Central memory CD8-positive, alpha-beta T cell (primary cell): ENCODE measurements at regions not wholly inside any gene's neighbourhood (a gene's known extent, or its start where the extent isn't known, plus 50 kb on each side); places are given as distances from the start of the nearest gene placed in this dataset.
A peak's percentile ranks its signal among the peaks of the same experiment; 100 is the strongest.

Experiments used
- ATAC-seq: fragments of 150-1000 bp; cut with Tn5 transposase; replicated peaks from 2 replicates; pipeline ENCODE4 v1.10.0; 2022; ENCODE audit warnings: mild to moderate bottlenecking, moderate FRiP score, moderate number of reproducible peaks; ENCODE audit not compliant: poor library complexity, severe bottlenecking; ENCODE audit errors: extremely low read depth
- DNase-seq, 2 donors: peaks; one replicate each; pipeline ENCODE4 v3.0.0; 2021; ENCODE audit warnings: low spot score in 2 of 2
- H3K27ac Mint-ChIP-seq: one replicate; pipeline ENCODE4 v1.8.0; 2022; ENCODE audit warnings: low read depth, mild to moderate bottlenecking, moderate library complexity, mixed read lengths
- H3K27me3 Mint-ChIP-seq: one replicate; pipeline ENCODE4 v1.8.0; 2022; ENCODE audit warnings: mixed read lengths
- H3K36me3 Mint-ChIP-seq: one replicate; pipeline ENCODE4 v1.8.0; 2022; ENCODE audit warnings: mild to moderate bottlenecking, moderate library complexity, mixed read lengths; ENCODE audit not compliant: insufficient read depth
- H3K4me1 Mint-ChIP-seq: one replicate; pipeline ENCODE4 v1.8.0; 2022; ENCODE audit warnings: mixed read lengths
- H3K4me3 Mint-ChIP-seq: one replicate; pipeline ENCODE4 v1.8.0; 2022; ENCODE audit warnings: mild to moderate bottlenecking, moderate library complexity, mixed read lengths
- H3K9me3 Mint-ChIP-seq: one replicate; pipeline ENCODE4 v1.8.0; 2022; ENCODE audit warnings: mixed read lengths

- Mint-ChIP-seq H3K4me1 (peaks cover 53% of the 10 kb centered on the region), H3K4me3 (peak overlapping the region; percentile 52), H3K27me3 (no peaks in the 10 kb centered on the region), H3K9me3 (peaks cover under 1% of the 10 kb centered on the region), H3K27ac (peak overlapping the region; percentile 90), H3K36me3 (peaks cover 6% of the 10 kb centered on the region)
- DNase-seq (no peak), ATAC-seq (peak; percentile 45)
Measured at GRCh38 chr18:78642296-78642951, 337.2 kb upstream of the SALL3 start.

- ATAC-seq (peak; percentile 86), DNase-seq (peak in 1 of 2 donors; percentile 31)
- Mint-ChIP-seq H3K9me3 (peaks cover 6% of the 10 kb centered on the region), H3K27ac (peak overlapping the region; percentile 90), H3K27me3 (no peaks in the 10 kb centered on the region), H3K4me1 (peaks cover 59% of the 10 kb centered on the region), H3K36me3 (peaks cover 6% of the 10 kb centered on the region), H3K4me3 (peak overlapping the region; percentile 52)
Measured at GRCh38 chr18:78643004-78643403, 336.6 kb upstream of the SALL3 start.

DNA sequence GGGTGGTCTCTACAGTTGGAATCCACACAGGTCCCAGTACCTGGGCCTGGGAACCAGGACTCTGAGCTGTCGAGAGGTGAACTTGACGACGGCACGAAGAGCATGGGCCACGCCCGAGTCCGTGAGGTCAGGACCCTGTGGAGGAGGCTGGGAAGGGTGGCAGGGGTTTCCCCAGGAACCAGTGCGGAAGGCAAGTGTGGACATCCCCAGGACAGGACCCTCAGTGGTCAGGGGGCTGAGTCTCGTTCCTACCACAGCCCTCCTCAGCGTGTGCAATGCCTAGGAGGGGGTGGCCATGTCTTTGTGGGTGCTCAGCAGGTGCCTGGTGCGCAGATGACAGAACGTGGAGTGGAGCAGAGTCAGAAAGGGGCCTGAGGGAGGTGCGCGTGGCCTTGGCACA, 335.6 kb upstream of the SALL3 start:
- no peak overlapping the region for H3K4me3 Mint-ChIP-seq
- peaks cover 64% of the 10 kb centered on the region for H3K4me1 Mint-ChIP-seq
- DNase-seq (no peak), ATAC-seq (no peak)
- H3K27me3 Mint-ChIP-seq: no peaks in the 10 kb centered on the region
- peaks cover 10% of the 10 kb centered on the region for H3K9me3 Mint-ChIP-seq
- peaks cover 3% of the 10 kb centered on the region for H3K36me3 Mint-ChIP-seq
- H3K27ac Mint-ChIP-seq: peak overlapping the region; percentile 90

DNA sequence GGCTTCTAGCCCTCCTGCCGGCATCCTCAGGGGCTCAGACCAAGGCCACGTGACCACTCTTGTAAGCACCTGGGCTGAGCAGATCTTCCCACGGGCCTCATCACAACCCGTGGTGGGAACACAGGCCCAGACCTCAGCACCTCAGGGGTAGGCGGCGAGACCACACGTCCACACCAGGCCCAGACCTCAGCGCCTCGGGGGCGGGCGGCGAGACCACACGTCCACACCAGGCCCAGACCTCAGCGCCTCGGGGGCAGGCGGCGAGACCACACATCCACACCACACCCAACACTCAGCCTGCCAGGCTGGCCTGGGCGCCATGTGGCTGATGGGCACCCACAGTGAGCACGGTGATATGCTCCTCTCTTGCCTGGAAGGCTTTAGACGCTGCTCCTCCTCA, 334.4 kb upstream of the SALL3 start:
- DNase-seq (no peak), ATAC-seq (no peak)
- peaks cover 10% of the 10 kb centered on the region for H3K9me3 Mint-ChIP-seq
- H3K36me3 Mint-ChIP-seq: peaks cover 2% of the 10 kb centered on the region
- H3K4me3 Mint-ChIP-seq: no peak overlapping the region
- H3K27ac Mint-ChIP-seq: no peak overlapping the region
- peaks cover 57% of the 10 kb centered on the region for H3K4me1 Mint-ChIP-seq
- no peaks in the 10 kb centered on the region for H3K27me3 Mint-ChIP-seq

- Mint-ChIP-seq H3K36me3 (no peaks in the 10 kb centered on the region), H3K4me3 (peak overlapping the region; percentile 57), H3K4me1 (peaks cover 44% of the 10 kb centered on the region), H3K27ac (peak overlapping the region; percentile 78), H3K9me3 (peaks cover 10% of the 10 kb centered on the region), H3K27me3 (no peaks in the 10 kb centered on the region)
- ATAC-seq (no peak), DNase-seq (no peak)
Measured at GRCh38 chr18:78647018-78647417, 332.6 kb upstream of the SALL3 start.

DNA sequence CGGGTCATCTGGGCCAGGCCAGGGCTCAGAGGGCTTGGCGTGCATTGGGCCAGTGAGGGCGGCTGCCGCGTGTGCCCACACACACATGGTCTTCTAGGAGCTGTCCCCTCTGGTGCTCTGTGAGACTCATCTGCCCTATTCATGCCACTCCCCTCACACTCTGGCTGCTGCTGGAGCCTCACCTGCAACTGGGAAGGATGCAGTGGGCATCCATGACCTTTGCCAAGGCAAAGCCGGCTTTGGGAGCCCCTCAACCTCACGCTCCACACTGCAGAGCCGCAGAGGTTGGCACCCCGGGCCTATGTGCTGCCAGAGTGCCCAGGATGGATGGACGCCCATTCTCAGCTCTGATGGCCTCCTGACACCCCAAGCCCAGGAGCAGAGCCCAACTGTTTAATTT, 330.2 kb upstream of the SALL3 start:
- Mint-ChIP-seq H3K27me3 (no peaks in the 10 kb centered on the region), H3K4me3 (no peak overlapping the region), H3K9me3 (peaks cover 14% of the 10 kb centered on the region), H3K4me1 (peaks cover 26% of the 10 kb centered on the region), H3K27ac (no peak overlapping the region), H3K36me3 (no peaks in the 10 kb centered on the region)
- ATAC-seq (no peak), DNase-seq (no peak)

GRCh38 chr18:78650926-78651325, 328.7 kb upstream of the SALL3 start:
- H3K27ac Mint-ChIP-seq: no peak overlapping the region
- H3K9me3 Mint-ChIP-seq: peaks cover 14% of the 10 kb centered on the region
- H3K4me1 Mint-ChIP-seq: peaks cover 26% of the 10 kb centered on the region
- no peak overlapping the region for H3K4me3 Mint-ChIP-seq
- H3K36me3 Mint-ChIP-seq: no peaks in the 10 kb centered on the region
- ATAC-seq: no peak
- no peaks in the 10 kb centered on the region for H3K27me3 Mint-ChIP-seq
- no peak for DNase-seq

DNA sequence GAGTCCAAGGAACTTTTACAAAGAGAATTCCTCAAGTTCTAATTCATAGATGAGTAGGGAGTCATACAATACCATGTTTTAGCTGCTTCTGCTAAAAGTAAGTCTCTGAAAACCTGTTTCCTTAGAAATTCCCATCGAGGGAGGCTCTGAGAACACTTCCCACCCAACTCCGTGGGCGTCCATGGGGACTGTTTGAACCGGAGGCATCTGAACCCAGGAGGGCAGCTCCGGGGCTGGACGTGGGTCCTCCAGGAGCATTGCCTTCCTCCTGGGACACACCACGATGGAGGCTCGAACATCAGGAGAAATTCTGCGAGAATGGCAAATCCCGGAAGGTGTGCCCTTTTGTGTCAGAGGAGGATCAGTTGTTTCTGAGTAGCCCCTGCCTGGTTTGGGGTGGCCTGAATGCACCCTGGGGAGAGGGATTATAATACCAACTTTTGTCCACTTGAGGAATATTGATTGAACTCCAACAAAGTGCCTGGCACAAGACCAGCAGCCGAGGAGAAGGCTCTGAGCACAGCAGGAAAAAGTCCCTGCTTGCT, 327.5 kb upstream of the SALL3 start:
- Mint-ChIP-seq H3K27me3 (no peaks in the 10 kb centered on the region), H3K4me3 (no peak overlapping the region), H3K4me1 (peaks cover 14% of the 10 kb centered on the region), H3K36me3 (no peaks in the 10 kb centered on the region), H3K9me3 (peaks cover 14% of the 10 kb centered on the region), H3K27ac (no peak overlapping the region)
- ATAC-seq (no peak), DNase-seq (no peak)

GRCh38 chr18:78655921-78656320, 323.7 kb upstream of the SALL3 start:
- no peak overlapping the region for H3K27ac Mint-ChIP-seq
- no peak for ATAC-seq

DNA sequence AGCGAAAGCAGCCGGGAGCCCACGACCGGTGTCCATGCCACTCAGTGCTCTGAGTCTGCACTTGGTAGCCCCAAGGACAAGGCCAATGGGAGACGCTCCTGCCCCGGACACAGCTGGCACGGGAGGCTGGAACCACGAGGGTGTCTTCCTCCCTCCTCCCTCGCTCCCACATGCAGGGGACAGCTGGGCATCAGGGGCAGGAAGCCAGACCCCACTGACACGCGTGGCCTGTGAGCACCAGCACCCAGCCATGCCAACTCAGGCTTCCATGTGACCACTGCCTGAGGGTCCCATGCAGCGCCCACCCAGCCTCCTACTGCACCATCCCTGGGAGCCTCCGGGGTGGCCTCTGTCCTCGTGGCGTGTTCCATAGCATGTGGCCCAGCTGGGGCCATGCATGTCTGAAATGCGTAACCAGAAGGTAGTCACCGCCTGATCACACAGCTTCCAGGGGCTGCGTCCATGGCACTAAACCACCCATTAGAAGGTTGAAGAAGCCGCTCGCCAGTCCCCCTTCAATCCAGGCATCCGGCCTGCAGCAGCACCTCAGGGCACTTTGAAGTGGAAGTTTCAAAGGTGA, 323.2 kb upstream of the SALL3 start:
- no peak overlapping the region for H3K27ac Mint-ChIP-seq
- no peak overlapping the region for H3K4me3 Mint-ChIP-seq
- no peak for ATAC-seq
- DNase-seq: no peak
- H3K4me1 Mint-ChIP-seq: no peaks in the 10 kb centered on the region
- H3K9me3 Mint-ChIP-seq: peaks cover 4% of the 10 kb centered on the region
- H3K27me3 Mint-ChIP-seq: peaks cover 13% of the 10 kb centered on the region
- H3K36me3 Mint-ChIP-seq: no peaks in the 10 kb centered on the region

More at GRCh38 chr18:78655921-78656320, 323.7 kb upstream of the SALL3 start:
- H3K4me1 Mint-ChIP-seq: no peaks in the 10 kb centered on the region
- H3K27me3 Mint-ChIP-seq: peaks cover 10% of the 10 kb centered on the region
- H3K9me3 Mint-ChIP-seq: peaks cover 4% of the 10 kb centered on the region
- DNase-seq: no peak
- no peaks in the 10 kb centered on the region for H3K36me3 Mint-ChIP-seq
- no peak overlapping the region for H3K4me3 Mint-ChIP-seq

DNA sequence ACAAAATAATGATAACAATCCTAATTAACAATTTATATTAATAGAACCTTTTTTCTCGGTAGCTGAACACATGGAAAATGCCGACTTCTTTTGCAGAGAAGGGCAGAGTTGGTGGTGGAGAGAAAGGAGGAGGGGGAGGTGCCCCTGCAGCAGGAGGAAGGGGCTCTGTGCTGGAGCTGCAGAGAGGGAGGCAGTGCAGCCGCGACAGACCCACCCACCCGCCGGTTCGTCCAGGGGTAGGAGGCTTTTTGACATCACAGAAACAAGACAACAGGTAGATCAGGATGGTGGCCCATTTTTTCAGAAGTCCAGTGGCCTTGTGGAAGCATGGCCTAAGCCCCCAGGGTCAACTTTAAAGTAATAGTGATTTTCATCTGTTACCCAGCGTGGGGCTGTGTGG, 321.1 kb upstream of the SALL3 start:
- DNase-seq (no peak), ATAC-seq (no peak)
- Mint-ChIP-seq H3K36me3 (no peaks in the 10 kb centered on the region), H3K9me3 (no peaks in the 10 kb centered on the region), H3K27ac (no peak overlapping the region), H3K4me3 (no peak overlapping the region), H3K4me1 (no peaks in the 10 kb centered on the region), H3K27me3 (peaks cover 13% of the 10 kb centered on the region)

DNA sequence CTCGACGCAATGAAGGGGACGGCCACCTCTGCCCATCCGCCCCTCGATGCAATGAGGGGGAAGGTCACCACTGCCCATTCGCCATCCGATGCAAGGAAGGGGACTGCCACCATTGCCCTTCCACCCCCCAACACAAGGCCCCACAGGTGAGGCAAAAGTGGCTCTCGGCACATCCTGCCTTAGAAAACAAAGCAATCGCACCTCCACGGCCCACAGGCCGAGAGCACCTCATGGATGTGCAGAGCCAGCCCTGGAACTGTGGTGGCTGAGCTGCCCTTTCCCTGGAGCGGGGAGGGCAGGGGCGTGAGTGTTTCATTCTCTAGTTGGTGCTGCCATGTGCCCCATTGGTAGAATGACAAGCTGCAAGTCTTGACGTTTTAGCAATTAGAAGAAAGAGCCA, 320.6 kb upstream of the SALL3 start:
- H3K4me3 Mint-ChIP-seq: no peak overlapping the region
- ATAC-seq: no peak
- peaks cover 13% of the 10 kb centered on the region for H3K27me3 Mint-ChIP-seq
- no peaks in the 10 kb centered on the region for H3K4me1 Mint-ChIP-seq
- no peaks in the 10 kb centered on the region for H3K36me3 Mint-ChIP-seq
- H3K27ac Mint-ChIP-seq: no peak overlapping the region
- DNase-seq: no peak
- no peaks in the 10 kb centered on the region for H3K9me3 Mint-ChIP-seq

DNA sequence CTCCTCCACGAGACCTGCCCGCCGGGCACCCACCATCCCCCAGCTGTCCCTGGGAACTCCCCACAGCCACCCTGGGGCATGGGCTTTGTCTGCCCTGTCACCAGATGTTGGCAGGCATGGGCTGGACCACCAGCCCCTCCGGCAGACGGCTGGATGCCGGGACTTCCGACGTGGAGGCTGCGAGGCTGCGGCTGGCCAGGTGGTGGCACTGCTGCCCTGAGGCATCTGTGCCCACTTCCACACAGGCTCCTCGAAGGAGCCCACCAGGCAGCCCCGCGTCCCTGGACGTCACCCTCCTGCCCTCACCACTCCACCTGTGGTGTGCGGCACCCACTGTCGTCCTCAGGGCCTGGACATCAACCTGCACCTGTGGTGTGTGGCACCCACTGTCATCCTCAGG, 319.9 kb upstream of the SALL3 start:
- Mint-ChIP-seq H3K4me3 (no peak overlapping the region), H3K27ac (no peak overlapping the region), H3K36me3 (no peaks in the 10 kb centered on the region), H3K27me3 (peaks cover 13% of the 10 kb centered on the region), H3K4me1 (no peaks in the 10 kb centered on the region), H3K9me3 (no peaks in the 10 kb centered on the region)
- DNase-seq (no peak), ATAC-seq (no peak)
